ENCODE measurements at regions not wholly inside any gene's neighbourhood (a gene's known extent, or its start where the extent isn't known, plus 50 kb on each side); places are given as distances from the start of the nearest gene placed in this dataset.

- no peak for DNase-seq
Observed at GRCh38 chr20:23278172-23278571, 72.4 kb upstream of the NXT1 start.

GRCh38 chr20:23277316-23277715 is 73.3 kb upstream of the NXT1 start:
- DNase-seq = no peak

- DNase-seq = no peak
Observed at GRCh38 chr20:23273776-23274175, 76.8 kb upstream of the NXT1 start.

- no peak for DNase-seq
Observed at GRCh38 chr20:23272176-23273029, 78.2 kb upstream of the NXT1 start.

GRCh38 chr20:23270382-23270911 is 80.1 kb upstream of the NXT1 start:
- DNase-seq = no peak

- no peak for DNase-seq
Observed at GRCh38 chr20:23269954-23270353, 80.6 kb upstream of the NXT1 start.

- no peak for DNase-seq
Observed at GRCh38 chr20:23268792-23269354, 81.7 kb upstream of the NXT1 start.

GRCh38 chr20:23267909-23268308 is 82.7 kb upstream of the NXT1 start:
- no peak for DNase-seq

GRCh38 chr20:23266530-23267398 is 83.8 kb upstream of the NXT1 start:
- DNase-seq = no peak

GRCh38 chr20:23265226-23265625 is 85.4 kb upstream of the NXT1 start:
- no peak for DNase-seq

- no peak for DNase-seq
Observed at GRCh38 chr20:23264545-23264944, 86.0 kb upstream of the NXT1 start.

GRCh38 chr20:23260181-23260840 is 90.3 kb upstream of the NXT1 start:
- DNase-seq = no peak

GRCh38 chr20:23258747-23259121 is 91.9 kb upstream of the NXT1 start:
- no peak for DNase-seq

- DNase-seq = peak; percentile 68
Observed at GRCh38 chr20:23257848-23258746, 92.5 kb upstream of the NXT1 start.

GRCh38 chr20:23257106-23257761 is 93.4 kb upstream of the NXT1 start:
- DNase-seq = no peak

- DNase-seq = no peak
Observed at GRCh38 chr20:23255716-23256385, 94.7 kb upstream of the NXT1 start.

- DNase-seq = no peak
Observed at GRCh38 chr20:23255106-23255505, 95.5 kb upstream of the NXT1 start.

GRCh38 chr20:23254505-23254904 is 96.1 kb upstream of the NXT1 start:
- DNase-seq = no peak

- DNase-seq = no peak
Observed at GRCh38 chr20:23254034-23254433, 96.6 kb upstream of the NXT1 start.

GRCh38 chr20:23253524-23253923 is 97.1 kb upstream of the NXT1 start:
- no peak for DNase-seq

GRCh38 chr20:23251779-23252178 is 98.8 kb upstream of the NXT1 start:
- DNase-seq = no peak

Data from NCI-H1417 treated with DMSO at 0.1 percent for 48 hours (cell line).